Testis (tissue), 2 donors: ENCODE measurements at regions not wholly inside any gene's neighbourhood (a gene's known extent, or its start where the extent isn't known, plus 50 kb on each side); places are given as distances from the start of the nearest gene placed in this dataset.

ENCODE experiments used
- POLR2A ChIP-seq: fragments of 450-650 bp; IDR thresholded peaks from one replicate; pipeline ENCODE4 v1.6.1; 2017; ENCODE audit warnings: antibody characterized with exemption, mild to moderate bottlenecking, moderate library complexity
- TF ChIP-seq, protein P1 (sequence below), 3 experiments: fragments of 450-650 bp in 2 of 3; fragments of 200-600 bp in 1 of 3; sonication (generic) in 1 of 3; IDR thresholded peaks; one replicate each; pipeline ENCODE4 v1.5.1; 2016 to 2019; ENCODE audit warnings: antibody characterized with exemption in 3 of 3, mild to moderate bottlenecking in 2 of 3, moderate library complexity in 1 of 3

DNA sequence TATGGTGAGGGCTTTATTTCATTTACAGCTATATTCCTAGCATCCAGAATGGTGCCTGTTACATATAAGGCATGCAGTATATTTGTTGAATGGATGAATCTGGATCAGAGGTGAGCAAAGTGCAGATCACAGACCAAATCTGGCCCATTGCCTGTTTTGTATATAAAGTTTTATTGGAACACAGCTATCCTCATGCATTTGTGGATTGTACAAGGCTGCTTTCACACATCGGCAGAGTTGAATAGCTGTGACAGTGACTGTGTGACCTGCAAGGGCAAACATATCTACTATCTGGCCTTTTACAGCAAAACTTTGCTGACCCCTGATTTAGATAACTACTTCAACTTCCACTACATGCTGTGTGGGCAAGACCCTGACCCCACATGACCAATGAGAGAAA, 54.0 kb upstream of the MRPS6 start:
- TF ChIP-seq POLR2A: no peak
- TF ChIP-seq, protein P1, sequence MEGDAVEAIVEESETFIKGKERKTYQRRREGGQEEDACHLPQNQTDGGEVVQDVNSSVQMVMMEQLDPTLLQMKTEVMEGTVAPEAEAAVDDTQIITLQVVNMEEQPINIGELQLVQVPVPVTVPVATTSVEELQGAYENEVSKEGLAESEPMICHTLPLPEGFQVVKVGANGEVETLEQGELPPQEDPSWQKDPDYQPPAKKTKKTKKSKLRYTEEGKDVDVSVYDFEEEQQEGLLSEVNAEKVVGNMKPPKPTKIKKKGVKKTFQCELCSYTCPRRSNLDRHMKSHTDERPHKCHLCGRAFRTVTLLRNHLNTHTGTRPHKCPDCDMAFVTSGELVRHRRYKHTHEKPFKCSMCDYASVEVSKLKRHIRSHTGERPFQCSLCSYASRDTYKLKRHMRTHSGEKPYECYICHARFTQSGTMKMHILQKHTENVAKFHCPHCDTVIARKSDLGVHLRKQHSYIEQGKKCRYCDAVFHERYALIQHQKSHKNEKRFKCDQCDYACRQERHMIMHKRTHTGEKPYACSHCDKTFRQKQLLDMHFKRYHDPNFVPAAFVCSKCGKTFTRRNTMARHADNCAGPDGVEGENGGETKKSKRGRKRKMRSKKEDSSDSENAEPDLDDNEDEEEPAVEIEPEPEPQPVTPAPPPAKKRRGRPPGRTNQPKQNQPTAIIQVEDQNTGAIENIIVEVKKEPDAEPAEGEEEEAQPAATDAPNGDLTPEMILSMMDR (IDR thresholded peaks at IDR 0.05): no peak
